ENCODE measurements at regions not wholly inside any gene's neighbourhood (a gene's known extent, or its start where the extent isn't known, plus 50 kb on each side); places are given as distances from the start of the nearest gene placed in this dataset.
A peak's percentile ranks its signal among the peaks of the same experiment; 100 is the strongest.

GRCh38 chr15:62325597-62325996 lies 160.5 kb upstream of the C2CD4B start:
- no peak overlapping the region for H3K27ac Mint-ChIP-seq
- DNase-seq (ENCODE audit: low spot score) = no peak
- no peaks in the 10 kb centered on the region for H3K9me3 Mint-ChIP-seq
- CTCF ChIA-PET = no interaction called here
- peaks cover 5% of the 10 kb centered on the region for H3K4me1 Mint-ChIP-seq
- no peaks in the 10 kb centered on the region for H3K36me3 Mint-ChIP-seq
- TF ChIP-seq ZNF219 (CRISPR knock-in tag; IDR thresholded peaks at IDR 0.05; ENCODE audit: borderline replicate concordance) (no peak), MAX (CRISPR knock-in tag; IDR thresholded peaks at IDR 0.05) (no peak), FOXP1 (CRISPR knock-in tag; IDR thresholded peaks at IDR 0.05; ENCODE audit: borderline replicate concordance) (no peak), ATF1 (CRISPR knock-in tag; IDR thresholded peaks at IDR 0.05) (no peak), OVOL2 (CRISPR knock-in tag; IDR thresholded peaks at IDR 0.05; ENCODE audit: borderline replicate concordance) (no peak)
- TF ChIP-seq, protein P1, sequence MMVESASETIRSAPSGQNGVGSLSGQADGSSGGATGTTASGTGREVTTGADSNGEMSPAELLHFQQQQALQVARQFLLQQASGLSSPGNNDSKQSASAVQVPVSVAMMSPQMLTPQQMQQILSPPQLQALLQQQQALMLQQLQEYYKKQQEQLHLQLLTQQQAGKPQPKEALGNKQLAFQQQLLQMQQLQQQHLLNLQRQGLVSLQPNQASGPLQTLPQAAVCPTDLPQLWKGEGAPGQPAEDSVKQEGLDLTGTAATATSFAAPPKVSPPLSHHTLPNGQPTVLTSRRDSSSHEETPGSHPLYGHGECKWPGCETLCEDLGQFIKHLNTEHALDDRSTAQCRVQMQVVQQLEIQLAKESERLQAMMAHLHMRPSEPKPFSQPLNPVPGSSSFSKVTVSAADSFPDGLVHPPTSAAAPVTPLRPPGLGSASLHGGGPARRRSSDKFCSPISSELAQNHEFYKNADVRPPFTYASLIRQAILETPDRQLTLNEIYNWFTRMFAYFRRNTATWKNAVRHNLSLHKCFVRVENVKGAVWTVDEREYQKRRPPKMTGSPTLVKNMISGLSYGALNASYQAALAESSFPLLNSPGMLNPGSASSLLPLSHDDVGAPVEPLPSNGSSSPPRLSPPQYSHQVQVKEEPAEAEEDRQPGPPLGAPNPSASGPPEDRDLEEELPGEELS (CRISPR knock-in tag; IDR thresholded peaks at IDR 0.05) = no peak
- POLR2A ChIA-PET = no interaction called here
- peak; percentile 48; the same call in 1 of the 2 replicates for ATAC-seq
- H3K4me3 Mint-ChIP-seq = no peak overlapping the region
- no peaks in the 10 kb centered on the region for H3K27me3 Mint-ChIP-seq (ENCODE audit: low read depth)

- ChIA-PET POLR2A (no interaction called here), CTCF (no interaction called here)
- TF ChIP-seq, protein P2, sequence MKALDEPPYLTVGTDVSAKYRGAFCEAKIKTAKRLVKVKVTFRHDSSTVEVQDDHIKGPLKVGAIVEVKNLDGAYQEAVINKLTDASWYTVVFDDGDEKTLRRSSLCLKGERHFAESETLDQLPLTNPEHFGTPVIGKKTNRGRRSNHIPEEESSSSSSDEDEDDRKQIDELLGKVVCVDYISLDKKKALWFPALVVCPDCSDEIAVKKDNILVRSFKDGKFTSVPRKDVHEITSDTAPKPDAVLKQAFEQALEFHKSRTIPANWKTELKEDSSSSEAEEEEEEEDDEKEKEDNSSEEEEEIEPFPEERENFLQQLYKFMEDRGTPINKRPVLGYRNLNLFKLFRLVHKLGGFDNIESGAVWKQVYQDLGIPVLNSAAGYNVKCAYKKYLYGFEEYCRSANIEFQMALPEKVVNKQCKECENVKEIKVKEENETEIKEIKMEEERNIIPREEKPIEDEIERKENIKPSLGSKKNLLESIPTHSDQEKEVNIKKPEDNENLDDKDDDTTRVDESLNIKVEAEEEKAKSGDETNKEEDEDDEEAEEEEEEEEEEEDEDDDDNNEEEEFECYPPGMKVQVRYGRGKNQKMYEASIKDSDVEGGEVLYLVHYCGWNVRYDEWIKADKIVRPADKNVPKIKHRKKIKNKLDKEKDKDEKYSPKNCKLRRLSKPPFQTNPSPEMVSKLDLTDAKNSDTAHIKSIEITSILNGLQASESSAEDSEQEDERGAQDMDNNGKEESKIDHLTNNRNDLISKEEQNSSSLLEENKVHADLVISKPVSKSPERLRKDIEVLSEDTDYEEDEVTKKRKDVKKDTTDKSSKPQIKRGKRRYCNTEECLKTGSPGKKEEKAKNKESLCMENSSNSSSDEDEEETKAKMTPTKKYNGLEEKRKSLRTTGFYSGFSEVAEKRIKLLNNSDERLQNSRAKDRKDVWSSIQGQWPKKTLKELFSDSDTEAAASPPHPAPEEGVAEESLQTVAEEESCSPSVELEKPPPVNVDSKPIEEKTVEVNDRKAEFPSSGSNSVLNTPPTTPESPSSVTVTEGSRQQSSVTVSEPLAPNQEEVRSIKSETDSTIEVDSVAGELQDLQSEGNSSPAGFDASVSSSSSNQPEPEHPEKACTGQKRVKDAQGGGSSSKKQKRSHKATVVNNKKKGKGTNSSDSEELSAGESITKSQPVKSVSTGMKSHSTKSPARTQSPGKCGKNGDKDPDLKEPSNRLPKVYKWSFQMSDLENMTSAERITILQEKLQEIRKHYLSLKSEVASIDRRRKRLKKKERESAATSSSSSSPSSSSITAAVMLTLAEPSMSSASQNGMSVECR (CRISPR knock-in tag; IDR thresholded peaks at IDR 0.05; ENCODE audit: borderline replicate concordance) = no peak
- TF ChIP-seq, protein P3, sequence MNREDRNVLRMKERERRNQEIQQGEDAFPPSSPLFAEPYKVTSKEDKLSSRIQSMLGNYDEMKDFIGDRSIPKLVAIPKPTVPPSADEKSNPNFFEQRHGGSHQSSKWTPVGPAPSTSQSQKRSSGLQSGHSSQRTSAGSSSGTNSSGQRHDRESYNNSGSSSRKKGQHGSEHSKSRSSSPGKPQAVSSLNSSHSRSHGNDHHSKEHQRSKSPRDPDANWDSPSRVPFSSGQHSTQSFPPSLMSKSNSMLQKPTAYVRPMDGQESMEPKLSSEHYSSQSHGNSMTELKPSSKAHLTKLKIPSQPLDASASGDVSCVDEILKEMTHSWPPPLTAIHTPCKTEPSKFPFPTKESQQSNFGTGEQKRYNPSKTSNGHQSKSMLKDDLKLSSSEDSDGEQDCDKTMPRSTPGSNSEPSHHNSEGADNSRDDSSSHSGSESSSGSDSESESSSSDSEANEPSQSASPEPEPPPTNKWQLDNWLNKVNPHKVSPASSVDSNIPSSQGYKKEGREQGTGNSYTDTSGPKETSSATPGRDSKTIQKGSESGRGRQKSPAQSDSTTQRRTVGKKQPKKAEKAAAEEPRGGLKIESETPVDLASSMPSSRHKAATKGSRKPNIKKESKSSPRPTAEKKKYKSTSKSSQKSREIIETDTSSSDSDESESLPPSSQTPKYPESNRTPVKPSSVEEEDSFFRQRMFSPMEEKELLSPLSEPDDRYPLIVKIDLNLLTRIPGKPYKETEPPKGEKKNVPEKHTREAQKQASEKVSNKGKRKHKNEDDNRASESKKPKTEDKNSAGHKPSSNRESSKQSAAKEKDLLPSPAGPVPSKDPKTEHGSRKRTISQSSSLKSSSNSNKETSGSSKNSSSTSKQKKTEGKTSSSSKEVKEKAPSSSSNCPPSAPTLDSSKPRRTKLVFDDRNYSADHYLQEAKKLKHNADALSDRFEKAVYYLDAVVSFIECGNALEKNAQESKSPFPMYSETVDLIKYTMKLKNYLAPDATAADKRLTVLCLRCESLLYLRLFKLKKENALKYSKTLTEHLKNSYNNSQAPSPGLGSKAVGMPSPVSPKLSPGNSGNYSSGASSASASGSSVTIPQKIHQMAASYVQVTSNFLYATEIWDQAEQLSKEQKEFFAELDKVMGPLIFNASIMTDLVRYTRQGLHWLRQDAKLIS (CRISPR knock-in tag; IDR thresholded peaks at IDR 0.05; ENCODE audit: borderline replicate concordance) = no peak
- TF ChIP-seq CREB1 (CRISPR knock-in tag; IDR thresholded peaks at IDR 0.05) (no peak), GRHL2 (CRISPR knock-in tag; IDR thresholded peaks at IDR 0.05; ENCODE audit: insufficient replicate concordance, severe bottlenecking) (no peak), MXD4 (CRISPR knock-in tag; IDR thresholded peaks at IDR 0.05; ENCODE audit: borderline replicate concordance) (no peak), ZNF219 (CRISPR knock-in tag; IDR thresholded peaks at IDR 0.05; ENCODE audit: borderline replicate concordance) (no peak), ZBTB21 (CRISPR knock-in tag; IDR thresholded peaks at IDR 0.05; ENCODE audit: borderline replicate concordance) (no peak), TEAD4 (CRISPR knock-in tag; IDR thresholded peaks at IDR 0.05) (no peak), SMAD3 (CRISPR knock-in tag; IDR thresholded peaks at IDR 0.05; ENCODE audit: borderline replicate concordance) (no peak), GABPB1 (CRISPR knock-in tag; IDR thresholded peaks at IDR 0.05) (no peak), PREB (CRISPR knock-in tag; IDR thresholded peaks at IDR 0.05; ENCODE audit: borderline replicate concordance) (no peak), ESRRA (CRISPR knock-in tag; IDR thresholded peaks at IDR 0.05; ENCODE audit: borderline replicate concordance) (no peak), OVOL2 (CRISPR knock-in tag; IDR thresholded peaks at IDR 0.05; ENCODE audit: borderline replicate concordance) (no peak)
- TF ChIP-seq, protein P4, sequence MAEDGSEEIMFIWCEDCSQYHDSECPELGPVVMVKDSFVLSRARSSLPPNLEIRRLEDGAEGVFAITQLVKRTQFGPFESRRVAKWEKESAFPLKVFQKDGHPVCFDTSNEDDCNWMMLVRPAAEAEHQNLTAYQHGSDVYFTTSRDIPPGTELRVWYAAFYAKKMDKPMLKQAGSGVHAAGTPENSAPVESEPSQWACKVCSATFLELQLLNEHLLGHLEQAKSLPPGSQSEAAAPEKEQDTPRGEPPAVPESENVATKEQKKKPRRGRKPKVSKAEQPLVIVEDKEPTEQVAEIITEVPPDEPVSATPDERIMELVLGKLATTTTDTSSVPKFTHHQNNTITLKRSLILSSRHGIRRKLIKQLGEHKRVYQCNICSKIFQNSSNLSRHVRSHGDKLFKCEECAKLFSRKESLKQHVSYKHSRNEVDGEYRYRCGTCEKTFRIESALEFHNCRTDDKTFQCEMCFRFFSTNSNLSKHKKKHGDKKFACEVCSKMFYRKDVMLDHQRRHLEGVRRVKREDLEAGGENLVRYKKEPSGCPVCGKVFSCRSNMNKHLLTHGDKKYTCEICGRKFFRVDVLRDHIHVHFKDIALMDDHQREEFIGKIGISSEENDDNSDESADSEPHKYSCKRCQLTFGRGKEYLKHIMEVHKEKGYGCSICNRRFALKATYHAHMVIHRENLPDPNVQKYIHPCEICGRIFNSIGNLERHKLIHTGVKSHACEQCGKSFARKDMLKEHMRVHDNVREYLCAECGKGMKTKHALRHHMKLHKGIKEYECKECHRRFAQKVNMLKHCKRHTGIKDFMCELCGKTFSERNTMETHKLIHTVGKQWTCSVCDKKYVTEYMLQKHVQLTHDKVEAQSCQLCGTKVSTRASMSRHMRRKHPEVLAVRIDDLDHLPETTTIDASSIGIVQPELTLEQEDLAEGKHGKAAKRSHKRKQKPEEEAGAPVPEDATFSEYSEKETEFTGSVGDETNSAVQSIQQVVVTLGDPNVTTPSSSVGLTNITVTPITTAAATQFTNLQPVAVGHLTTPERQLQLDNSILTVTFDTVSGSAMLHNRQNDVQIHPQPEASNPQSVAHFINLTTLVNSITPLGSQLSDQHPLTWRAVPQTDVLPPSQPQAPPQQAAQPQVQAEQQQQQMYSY (CRISPR knock-in tag; IDR thresholded peaks at IDR 0.05) = no peak
- Mint-ChIP-seq H3K27me3 (ENCODE audit: low read depth) (no peaks in the 10 kb centered on the region), H3K4me3 (no peak overlapping the region), H3K4me1 (peaks cover 5% of the 10 kb centered on the region), H3K27ac (no peak overlapping the region), H3K9me3 (no peaks in the 10 kb centered on the region), H3K36me3 (no peaks in the 10 kb centered on the region)
- DNase-seq (ENCODE audit: low spot score) (no peak), ATAC-seq (no peak)
Observed at GRCh38 chr15:62326460-62327011, 161.5 kb upstream of the C2CD4B start.
